SU-DHL-6 (cell line): ENCODE measurements at regions not wholly inside any gene's neighbourhood (a gene's known extent, or its start where the extent isn't known, plus 50 kb on each side); places are given as distances from the start of the nearest gene placed in this dataset.

Experiments used
- H2AFZ ChIP-seq: fragments of 200-600 bp; sonication (generic); 2 replicates; pipeline ENCODE4 v1.6.1; 2014; ENCODE audit warnings: low read depth, mild to moderate bottlenecking, moderate library complexity, mixed read lengths, antibody characterized with exemption, low read length; ENCODE audit not compliant: severe bottlenecking
- H3F3A ChIP-seq: fragments of 200-600 bp; shearing (Covaris generic); 2 replicates; pipeline ENCODE4 v1.6.0; 2016; ENCODE audit warnings: antibody characterized with exemption, mild to moderate bottlenecking; ENCODE audit not compliant: insufficient read depth
- H3K27ac ChIP-seq: fragments of 200-600 bp; sonication (generic); 2 replicates; pipeline ENCODE4 v1.5.1; 2016; ENCODE audit warnings: low read depth, mild to moderate bottlenecking, low read length, moderate library complexity, mixed read lengths
- H3K27me3 ChIP-seq: fragments of 200-600 bp; sonication (generic), shearing (Covaris generic); 2 replicates; pipeline ENCODE4 v1.6.0; 2014; ENCODE audit warnings: mild to moderate bottlenecking, low read length
- H3K36me3 ChIP-seq: fragments of 200-600 bp; sonication (generic); 2 replicates; pipeline ENCODE4 v1.6.1; 2014; ENCODE audit warnings: mild to moderate bottlenecking, low read length, mixed read lengths
- H3K4me2 ChIP-seq: fragments of 300-600, 200-600 bp; shearing (Covaris generic), sonication (generic); 2 replicates; pipeline ENCODE4 v1.6.0; 2014; ENCODE audit warnings: low read length, low read depth, mild to moderate bottlenecking; ENCODE audit not compliant: poor library complexity, severe bottlenecking
- H3K4me3 ChIP-seq: fragments of 200-600 bp; sonication (generic); 2 replicates; pipeline ENCODE4 v1.5.1; 2014; ENCODE audit warnings: antibody characterized with exemption, low read length, mild to moderate bottlenecking, mixed read lengths; ENCODE audit not compliant: insufficient read depth, poor library complexity, severe bottlenecking
- H3K79me2 ChIP-seq: fragments of 200-600 bp; sonication (generic); 2 replicates; pipeline ENCODE4 v1.6.1; 2014; ENCODE audit warnings: mild to moderate bottlenecking, low read length, moderate library complexity; ENCODE audit not compliant: insufficient read depth
- H3K9ac ChIP-seq: fragments of 200-600 bp; sonication (generic); 2 replicates; pipeline ENCODE4 v1.7.0; 2014; ENCODE audit warnings: mild to moderate bottlenecking, low read length
- H3K9me2 ChIP-seq: fragments of 200-600 bp; sonication (generic); replicated peaks from 2 replicates; pipeline ENCODE4 v1.6.1; 2014; ENCODE audit warnings: low read length; ENCODE audit not compliant: insufficient read depth
- H3K9me3 ChIP-seq: fragments of 200-600 bp; sonication (generic); 2 replicates; pipeline ENCODE4 v1.6.1; 2014; ENCODE audit warnings: low read length, mixed read lengths; ENCODE audit not compliant: insufficient read depth
- H4K20me1 ChIP-seq: fragments of 200-600 bp; sonication (generic); 2 replicates; pipeline ENCODE4 v1.6.1; 2014; ENCODE audit warnings: low read depth, mild to moderate bottlenecking, antibody characterized with exemption, low read length, moderate library complexity, mixed read lengths
- CTCF ChIP-seq: fragments of 200-600 bp; sonication (generic); IDR thresholded peaks from one replicate; pipeline ENCODE4 v1.5.1; 2017; ENCODE audit warnings: antibody characterized with exemption, mild to moderate bottlenecking, low read length, moderate library complexity; ENCODE audit not compliant: insufficient read depth, poor library complexity, severe bottlenecking
- EZH2phosphoT487 ChIP-seq: fragments of 200-600 bp; sonication (generic), shearing (Covaris generic); conservative IDR thresholded peaks from 2 replicates; pipeline ENCODE4 v1.6.1; 2018; ENCODE audit warnings: mild to moderate bottlenecking, antibody characterized with exemption, low read length, moderate library complexity, mixed read lengths

GRCh38 chr7:68734431-68734830 is 863.8 kb upstream of the AUTS2 start:
- H3K36me3 ChIP-seq: no peaks in the 10 kb centered on the region
- H2AFZ ChIP-seq: no peak overlapping the region
- no peaks in the 10 kb centered on the region for H3F3A ChIP-seq
- no peak overlapping the region for H3K4me3 ChIP-seq
- H3K9me3 ChIP-seq: no peaks in the 10 kb centered on the region
- H3K79me2 ChIP-seq: no peaks in the 10 kb centered on the region
- no peak overlapping the region for H3K9ac ChIP-seq
- H3K4me2 ChIP-seq: no peak overlapping the region
- no peak for TF ChIP-seq CTCF
- no peak for TF ChIP-seq EZH2phosphoT487
- no peaks in the 10 kb centered on the region for H3K27me3 ChIP-seq
- H4K20me1 ChIP-seq: no peaks in the 10 kb centered on the region
- H3K9me2 ChIP-seq: no peaks in the 10 kb centered on the region
- no peak overlapping the region for H3K27ac ChIP-seq

GRCh38 chr7:68739306-68739705 is 859.0 kb upstream of the AUTS2 start:
- H3K36me3 ChIP-seq: no peaks in the 10 kb centered on the region
- H3K9ac ChIP-seq: no peak overlapping the region
- H3K9me2 ChIP-seq: no peaks in the 10 kb centered on the region
- no peak for TF ChIP-seq CTCF
- no peak for TF ChIP-seq EZH2phosphoT487
- H3F3A ChIP-seq: no peaks in the 10 kb centered on the region
- H3K4me2 ChIP-seq: no peak overlapping the region
- H3K27ac ChIP-seq: no peak overlapping the region
- H3K79me2 ChIP-seq: no peaks in the 10 kb centered on the region
- H3K9me3 ChIP-seq: no peaks in the 10 kb centered on the region
- no peak overlapping the region for H3K4me3 ChIP-seq
- no peaks in the 10 kb centered on the region for H3K27me3 ChIP-seq
- no peaks in the 10 kb centered on the region for H4K20me1 ChIP-seq
- no peak overlapping the region for H2AFZ ChIP-seq

- Histone ChIP-seq H3K27ac (no peak overlapping the region), H3K9me2 (no peaks in the 10 kb centered on the region), H3F3A (no peaks in the 10 kb centered on the region), H2AFZ (no peak overlapping the region), H3K79me2 (no peaks in the 10 kb centered on the region), H3K9ac (no peak overlapping the region), H3K4me2 (no peak overlapping the region), H4K20me1 (no peaks in the 10 kb centered on the region), H3K36me3 (no peaks in the 10 kb centered on the region), H3K9me3 (no peaks in the 10 kb centered on the region), H3K27me3 (no peaks in the 10 kb centered on the region), H3K4me3 (no peak overlapping the region)
- TF ChIP-seq CTCF: no peak
- no peak for TF ChIP-seq EZH2phosphoT487
Observed at GRCh38 chr7:68744036-68744435, 854.2 kb upstream of the AUTS2 start.
